Mammary epithelial cell (primary cell): ENCODE measurements at regions not wholly inside any gene's neighbourhood (a gene's known extent, or its start where the extent isn't known, plus 50 kb on each side); places are given as distances from the start of the nearest gene placed in this dataset.

ENCODE experiments used
- EZH2 ChIP-seq: IDR thresholded peaks from 2 replicates; pipeline ENCODE4 v1.6.1; 2012; ENCODE audit warnings: low read length, inconsistent platforms, borderline replicate concordance
- TF ChIP-seq, protein P1 (sequence below), 2 donors: IDR thresholded peaks in 1 of 2; conservative IDR thresholded peaks in 1 of 2; 2 replicates each; pipeline ENCODE4 v1.5.1; 2011 to 2012; ENCODE audit warnings: inconsistent platforms in 2 of 2, low read length in 2 of 2, mild to moderate bottlenecking in 2 of 2, control low read depth in 1 of 2, low read depth in 1 of 2; ENCODE audit not compliant: insufficient read depth in 1 of 2; ENCODE audit errors: extremely low read depth in 1 of 2

GRCh38 chr13:55347528-55347927 is 1793.2 kb upstream of the PRR20A start:
- TF ChIP-seq, protein P1, sequence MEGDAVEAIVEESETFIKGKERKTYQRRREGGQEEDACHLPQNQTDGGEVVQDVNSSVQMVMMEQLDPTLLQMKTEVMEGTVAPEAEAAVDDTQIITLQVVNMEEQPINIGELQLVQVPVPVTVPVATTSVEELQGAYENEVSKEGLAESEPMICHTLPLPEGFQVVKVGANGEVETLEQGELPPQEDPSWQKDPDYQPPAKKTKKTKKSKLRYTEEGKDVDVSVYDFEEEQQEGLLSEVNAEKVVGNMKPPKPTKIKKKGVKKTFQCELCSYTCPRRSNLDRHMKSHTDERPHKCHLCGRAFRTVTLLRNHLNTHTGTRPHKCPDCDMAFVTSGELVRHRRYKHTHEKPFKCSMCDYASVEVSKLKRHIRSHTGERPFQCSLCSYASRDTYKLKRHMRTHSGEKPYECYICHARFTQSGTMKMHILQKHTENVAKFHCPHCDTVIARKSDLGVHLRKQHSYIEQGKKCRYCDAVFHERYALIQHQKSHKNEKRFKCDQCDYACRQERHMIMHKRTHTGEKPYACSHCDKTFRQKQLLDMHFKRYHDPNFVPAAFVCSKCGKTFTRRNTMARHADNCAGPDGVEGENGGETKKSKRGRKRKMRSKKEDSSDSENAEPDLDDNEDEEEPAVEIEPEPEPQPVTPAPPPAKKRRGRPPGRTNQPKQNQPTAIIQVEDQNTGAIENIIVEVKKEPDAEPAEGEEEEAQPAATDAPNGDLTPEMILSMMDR (conservative IDR thresholded peaks at IDR 0.05 in 1 of 2, IDR thresholded peaks at IDR 0.05 in 1 of 2; ENCODE audit: extremely low read depth in 1 of 2, insufficient read depth in 1 of 2, low read depth in 1 of 2, low read length in 2 of 2), result no peak
- no peak for TF ChIP-seq EZH2
